ENCODE measurements at regions not wholly inside any gene's neighbourhood (a gene's known extent, or its start where the extent isn't known, plus 50 kb on each side); places are given as distances from the start of the nearest gene placed in this dataset.

DNA sequence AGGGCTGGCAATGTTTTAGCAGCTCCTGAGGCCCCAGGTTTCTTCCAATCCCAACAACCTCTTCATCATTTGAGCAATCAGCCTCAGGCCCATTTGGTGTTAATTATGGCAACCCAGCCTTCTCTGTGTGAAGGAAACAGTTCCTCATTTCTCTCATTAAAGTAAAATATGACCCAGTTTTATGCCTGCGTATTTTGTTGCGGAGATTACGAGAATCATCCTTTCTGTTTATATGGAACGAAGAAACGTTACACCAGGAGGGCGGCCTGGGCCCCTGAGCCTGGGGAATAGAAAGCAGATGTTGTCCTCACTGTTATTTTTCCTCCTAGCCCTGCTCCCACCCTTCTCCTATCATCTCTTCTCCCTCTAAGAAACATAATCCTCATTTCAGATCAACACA, 332.2 kb upstream of the USP24 start:
- TF ChIP-seq CTCF (conservative IDR thresholded peaks at IDR 0.05) (no peak), EZH2 (IDR thresholded peaks at IDR 0.05; ENCODE audit: low read depth) (no peak)
